Suprapubic skin (tissue), 3 donors: ENCODE measurements at regions not wholly inside any gene's neighbourhood (a gene's known extent, or its start where the extent isn't known, plus 50 kb on each side); places are given as distances from the start of the nearest gene placed in this dataset.

Experiments
- EP300 ChIP-seq: sonication (generic); formaldehyde crosslinking; IDR thresholded peaks from one replicate; pipeline ENCODE4 v1.6.1; 2017; ENCODE audit warnings: antibody characterized with exemption
- POLR2A ChIP-seq, 2 donors: fragments of 450-650 bp; IDR thresholded peaks; one replicate each; pipeline ENCODE4 v1.6.1; 2017; ENCODE audit warnings: antibody characterized with exemption in 2 of 2, mild to moderate bottlenecking in 2 of 2, moderate library complexity in 2 of 2
- TF ChIP-seq, protein P1 (sequence below), 2 donors: fragments of 200-600 bp in 1 of 2; fragments of 450-650 bp in 1 of 2; sonication (generic) in 1 of 2; IDR thresholded peaks; one replicate each; pipeline ENCODE4 v1.5.1; 2016 to 2019; ENCODE audit warnings: antibody characterized with exemption in 2 of 2, mild to moderate bottlenecking in 1 of 2, moderate library complexity in 1 of 2

- TF ChIP-seq POLR2A (IDR thresholded peaks at IDR 0.05), result no peak
- TF ChIP-seq, protein P1, sequence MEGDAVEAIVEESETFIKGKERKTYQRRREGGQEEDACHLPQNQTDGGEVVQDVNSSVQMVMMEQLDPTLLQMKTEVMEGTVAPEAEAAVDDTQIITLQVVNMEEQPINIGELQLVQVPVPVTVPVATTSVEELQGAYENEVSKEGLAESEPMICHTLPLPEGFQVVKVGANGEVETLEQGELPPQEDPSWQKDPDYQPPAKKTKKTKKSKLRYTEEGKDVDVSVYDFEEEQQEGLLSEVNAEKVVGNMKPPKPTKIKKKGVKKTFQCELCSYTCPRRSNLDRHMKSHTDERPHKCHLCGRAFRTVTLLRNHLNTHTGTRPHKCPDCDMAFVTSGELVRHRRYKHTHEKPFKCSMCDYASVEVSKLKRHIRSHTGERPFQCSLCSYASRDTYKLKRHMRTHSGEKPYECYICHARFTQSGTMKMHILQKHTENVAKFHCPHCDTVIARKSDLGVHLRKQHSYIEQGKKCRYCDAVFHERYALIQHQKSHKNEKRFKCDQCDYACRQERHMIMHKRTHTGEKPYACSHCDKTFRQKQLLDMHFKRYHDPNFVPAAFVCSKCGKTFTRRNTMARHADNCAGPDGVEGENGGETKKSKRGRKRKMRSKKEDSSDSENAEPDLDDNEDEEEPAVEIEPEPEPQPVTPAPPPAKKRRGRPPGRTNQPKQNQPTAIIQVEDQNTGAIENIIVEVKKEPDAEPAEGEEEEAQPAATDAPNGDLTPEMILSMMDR (IDR thresholded peaks at IDR 0.05), result no peak
- TF ChIP-seq EP300, result no peak
Measured at GRCh38 chr22:48261048-48261621, 1498.7 kb downstream of the TBC1D22A start.
